Stomach (tissue), 4 donors: ENCODE measurements at regions not wholly inside any gene's neighbourhood (a gene's known extent, or its start where the extent isn't known, plus 50 kb on each side); places are given as distances from the start of the nearest gene placed in this dataset.

Experiments used
- POLR2A ChIP-seq, 4 donors: fragments of 450-650 bp; IDR thresholded peaks; one replicate each; pipeline ENCODE4 v1.6.1; 2016; ENCODE audit warnings: antibody characterized with exemption in 4 of 4, control low read depth in 2 of 4, mild to moderate bottlenecking in 1 of 4, moderate library complexity in 1 of 4
- TF ChIP-seq, protein P1 (sequence below), 7 experiments: fragments of 450-650 bp in 4 of 7; fragments of 200-600 bp in 3 of 7; sonication (generic) in 3 of 7; IDR thresholded peaks; one replicate each; pipeline ENCODE4 v1.5.1; 2016 to 2019; ENCODE audit warnings: antibody characterized with exemption in 7 of 7, control low read depth in 2 of 7, mild to moderate bottlenecking in 1 of 7

DNA sequence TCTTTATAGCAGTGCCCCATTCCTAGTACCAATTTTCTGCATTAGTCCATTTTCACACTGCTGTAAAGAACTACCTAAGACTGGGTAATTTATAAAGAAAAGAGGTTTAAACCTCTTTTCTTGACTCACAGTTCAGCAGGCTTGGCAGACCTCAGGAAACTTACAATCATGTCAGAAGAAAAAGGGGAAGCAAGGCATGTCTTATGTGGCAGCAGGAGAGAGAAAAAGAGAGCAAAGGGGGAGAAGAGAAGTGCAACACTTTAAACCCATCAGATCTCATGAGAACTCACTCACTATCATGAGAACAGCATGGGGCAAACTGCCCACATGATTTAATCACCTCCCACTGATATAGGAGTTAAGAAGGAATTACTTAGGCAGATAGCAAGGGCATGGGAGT is 101.6 kb upstream of the PLEKHG7 start:
- TF ChIP-seq, protein P1, sequence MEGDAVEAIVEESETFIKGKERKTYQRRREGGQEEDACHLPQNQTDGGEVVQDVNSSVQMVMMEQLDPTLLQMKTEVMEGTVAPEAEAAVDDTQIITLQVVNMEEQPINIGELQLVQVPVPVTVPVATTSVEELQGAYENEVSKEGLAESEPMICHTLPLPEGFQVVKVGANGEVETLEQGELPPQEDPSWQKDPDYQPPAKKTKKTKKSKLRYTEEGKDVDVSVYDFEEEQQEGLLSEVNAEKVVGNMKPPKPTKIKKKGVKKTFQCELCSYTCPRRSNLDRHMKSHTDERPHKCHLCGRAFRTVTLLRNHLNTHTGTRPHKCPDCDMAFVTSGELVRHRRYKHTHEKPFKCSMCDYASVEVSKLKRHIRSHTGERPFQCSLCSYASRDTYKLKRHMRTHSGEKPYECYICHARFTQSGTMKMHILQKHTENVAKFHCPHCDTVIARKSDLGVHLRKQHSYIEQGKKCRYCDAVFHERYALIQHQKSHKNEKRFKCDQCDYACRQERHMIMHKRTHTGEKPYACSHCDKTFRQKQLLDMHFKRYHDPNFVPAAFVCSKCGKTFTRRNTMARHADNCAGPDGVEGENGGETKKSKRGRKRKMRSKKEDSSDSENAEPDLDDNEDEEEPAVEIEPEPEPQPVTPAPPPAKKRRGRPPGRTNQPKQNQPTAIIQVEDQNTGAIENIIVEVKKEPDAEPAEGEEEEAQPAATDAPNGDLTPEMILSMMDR (IDR thresholded peaks at IDR 0.05): no peak
- no peak for TF ChIP-seq POLR2A (IDR thresholded peaks at IDR 0.05)
